ENCODE measurements at regions not wholly inside any gene's neighbourhood (a gene's known extent, or its start where the extent isn't known, plus 50 kb on each side); places are given as distances from the start of the nearest gene placed in this dataset.

GRCh38 chr15:93205413-93205812, 116.4 kb upstream of the RGMA start:
- in situ Hi-C loops (cut with MboI), result no loop called here

GRCh38 chr15:93203036-93203435, 114.0 kb upstream of the RGMA start:
- FAIRE-seq (no peak), ATAC-seq (no peak), DNase-seq (ENCODE audit: low read depth, low spot score) (no peak)
- Histone ChIP-seq H4K20me1 (ENCODE audit: control insufficient read depth, insufficient read depth) (no peaks in the 10 kb centered on the region), H3K36me3 (ENCODE audit: control insufficient read depth in 2 of 2, insufficient read depth in 2 of 2, low read length in 1 of 2) (no peaks in the 10 kb centered on the region), H2AFZ (ENCODE audit: control insufficient read depth, low read depth, low read length) (no peak overlapping the region), H3K9me3 (replicated peaks; ENCODE audit: control insufficient read depth, insufficient read depth, low read length) (no peaks in the 10 kb centered on the region), H3K4me2 (ENCODE audit: control insufficient read depth, insufficient read depth) (no peak overlapping the region), H3K4me3 (no peak overlapping the region), H3K79me2 (ENCODE audit: control insufficient read depth, insufficient read depth, low read length) (no peaks in the 10 kb centered on the region), H3K27ac (ENCODE audit: control insufficient read depth, insufficient read depth) (no peak overlapping the region), H3K4me1 (ENCODE audit: control insufficient read depth, insufficient read depth, low read length) (no peaks in the 10 kb centered on the region), H3K9ac (ENCODE audit: control insufficient read depth, insufficient read depth, low read length) (no peak overlapping the region), H3K27me3 (replicated peaks in 1 of 2; ENCODE audit: control insufficient read depth in 2 of 2, insufficient read depth in 2 of 2, low read length in 1 of 2) (no peaks in the 10 kb centered on the region)
- in situ Hi-C loops (cut with MboI), result no loop called here
- ChIA-PET SMC1A (ENCODE audit: uncharacterized antibody, unreplicated experiment) (no interaction called here), CTCF (no interaction called here), POLR2A (no interaction called here), RAD21 (ENCODE audit: unreplicated experiment) (no interaction called here)
- WGBS (ENCODE audit: insufficient coverage, insufficient replicate concordance, low lambda C conversion rate, missing lambda C conversion rate), result 0% methylated on average over 1 of the region's 1 CpG
- no TSS peak for BruUV-seq (replicated peaks)
- TF ChIP-seq MTA2 (IDR thresholded peaks at IDR 0.05; ENCODE audit: low read depth) (no peak), ESRRA (IDR thresholded peaks at IDR 0.05; ENCODE audit: low read length) (no peak), FOS (IDR thresholded peaks at IDR 0.05; ENCODE audit: borderline replicate concordance, extremely low read depth, insufficient read length) (no peak)
- intact Hi-C loops (cut with micrococcal nuclease; ENCODE audit: unreplicated experiment), result no loop called here

More at GRCh38 chr15:93205413-93205812, 116.4 kb upstream of the RGMA start:
- Histone ChIP-seq H4K20me1 (ENCODE audit: control insufficient read depth, insufficient read depth) (no peaks in the 10 kb centered on the region), H3K27me3 (replicated peaks in 1 of 2; ENCODE audit: control insufficient read depth in 2 of 2, insufficient read depth in 2 of 2, low read length in 1 of 2) (no peaks in the 10 kb centered on the region), H3K79me2 (ENCODE audit: control insufficient read depth, insufficient read depth, low read length) (no peaks in the 10 kb centered on the region), H2AFZ (ENCODE audit: control insufficient read depth, low read depth, low read length) (no peak overlapping the region), H3K36me3 (ENCODE audit: control insufficient read depth in 2 of 2, insufficient read depth in 2 of 2, low read length in 1 of 2) (no peaks in the 10 kb centered on the region), H3K9ac (ENCODE audit: control insufficient read depth, insufficient read depth, low read length) (no peak overlapping the region), H3K9me3 (replicated peaks; ENCODE audit: control insufficient read depth, insufficient read depth, low read length) (no peaks in the 10 kb centered on the region), H3K4me2 (ENCODE audit: control insufficient read depth, insufficient read depth) (no peak overlapping the region), H3K27ac (ENCODE audit: control insufficient read depth, insufficient read depth) (no peak overlapping the region), H3K4me3 (no peak overlapping the region), H3K4me1 (ENCODE audit: control insufficient read depth, insufficient read depth, low read length) (no peaks in the 10 kb centered on the region)
- 47% methylated on average over 8 of the region's 8 CpGs for WGBS (ENCODE audit: insufficient coverage, insufficient replicate concordance, low lambda C conversion rate, missing lambda C conversion rate)
- DNase-seq (ENCODE audit: low read depth, low spot score) (no peak), FAIRE-seq (no peak), ATAC-seq (no peak)
- SMC1A ChIA-PET (ENCODE audit: uncharacterized antibody, unreplicated experiment), result no interaction called here
- TF ChIP-seq KAT2A (conservative IDR thresholded peaks at IDR 0.05; ENCODE audit: control insufficient read depth, low read depth, low read length) (no peak), POLR2AphosphoS2 (IDR thresholded peaks at IDR 0.05; ENCODE audit: low read depth, low read length) (no peak), ESRRA (IDR thresholded peaks at IDR 0.05; ENCODE audit: low read length) (no peak), FOXK2 (IDR thresholded peaks at IDR 0.05) (no peak), MYB (IDR thresholded peaks at IDR 0.05; ENCODE audit: borderline replicate concordance, low read depth, low read length) (no peak), RCOR1 (conservative IDR thresholded peaks at IDR 0.05; ENCODE audit: low read depth, low read length) (no peak)
- CTCF ChIA-PET, result interaction anchor here (0.6 kb wide), 1 partner anchor 17 kb away, joined by 3 read pairs; no protein-coding TSS in a partner anchor
- intact Hi-C loops (cut with micrococcal nuclease; ENCODE audit: unreplicated experiment), result loop anchor here (5.0 kb wide), 1 partner anchor 33 kb away; no protein-coding TSS in a partner anchor
- no TSS peak for BruUV-seq (replicated peaks)
- POLR2A ChIA-PET, result no interaction called here
- RAD21 ChIA-PET (ENCODE audit: unreplicated experiment), result no interaction called here

Data from GM12878 (cell line).